Erythroblast (primary cell): ENCODE measurements at regions not wholly inside any gene's neighbourhood (a gene's known extent, or its start where the extent isn't known, plus 50 kb on each side); places are given as distances from the start of the nearest gene placed in this dataset.

Experiments used
- DNase-seq, 2 experiments: peaks; one replicate each; lab custom pipeline; 2025; lab: John Stamatoyannopoulos, UW
- GATA1 ChIP-seq: IDR thresholded peaks from 2 replicates; pipeline ENCODE4 v1.6.1; 2011; ENCODE audit warnings: low read depth, mild to moderate bottlenecking, control low read depth, low read length, moderate library complexity
- POLR2A ChIP-seq: IDR thresholded peaks from 2 replicates; pipeline ENCODE4 v1.6.1; 2011; ENCODE audit warnings: mild to moderate bottlenecking, low read length

GRCh38 chr1:14522926-14523241, 75.6 kb upstream of the KAZN start:
- no peak for DNase-seq
- TF ChIP-seq GATA1 (no peak), POLR2A (no peak)

GRCh38 chr1:14524826-14525636, 73.5 kb upstream of the KAZN start:
- TF ChIP-seq POLR2A (no peak), GATA1 (no peak)
- no peak for DNase-seq

GRCh38 chr1:14529475-14529874, 69.0 kb upstream of the KAZN start:
- TF ChIP-seq POLR2A (no peak), GATA1 (no peak)
- no peak for DNase-seq

GRCh38 chr1:14531519-14531918, 67.0 kb upstream of the KAZN start:
- TF ChIP-seq GATA1: no peak
- TF ChIP-seq POLR2A: no peak
- DNase-seq: no peak

- DNase-seq: no peak
- TF ChIP-seq POLR2A: no peak
- TF ChIP-seq GATA1: no peak
Measured at GRCh38 chr1:14535619-14536355, 62.7 kb upstream of the KAZN start.

GRCh38 chr1:14538335-14538734, 60.1 kb upstream of the KAZN start:
- no peak for DNase-seq
- TF ChIP-seq GATA1: no peak
- TF ChIP-seq POLR2A: no peak

GRCh38 chr1:14539309-14539708, 59.2 kb upstream of the KAZN start:
- DNase-seq: no peak
- TF ChIP-seq GATA1 (no peak), POLR2A (no peak)

GRCh38 chr1:14539953-14540563, 58.4 kb upstream of the KAZN start:
- no peak for TF ChIP-seq GATA1
- no peak for TF ChIP-seq POLR2A
- DNase-seq: no peak

- TF ChIP-seq GATA1: no peak
- TF ChIP-seq POLR2A: no peak
- no peak for DNase-seq
Measured at GRCh38 chr1:14541348-14541747, 57.1 kb upstream of the KAZN start.

GRCh38 chr1:14543191-14543840, 55.2 kb upstream of the KAZN start:
- TF ChIP-seq POLR2A (no peak), GATA1 (no peak)
- DNase-seq: no peak

GRCh38 chr1:14544319-14544718, 54.2 kb upstream of the KAZN start:
- TF ChIP-seq POLR2A: no peak
- no peak for TF ChIP-seq GATA1

GRCh38 chr1:14545422-14546025, 53.0 kb upstream of the KAZN start:
- no peak for TF ChIP-seq GATA1
- TF ChIP-seq POLR2A: no peak
- DNase-seq: no peak

More at GRCh38 chr1:14544319-14544718, 54.2 kb upstream of the KAZN start:
- no peak for DNase-seq

- DNase-seq: no peak
- TF ChIP-seq GATA1: no peak
- TF ChIP-seq POLR2A: no peak
Measured at GRCh38 chr1:14546416-14546815, 52.1 kb upstream of the KAZN start.
